GM13976 (cell line): ENCODE measurements at regions not wholly inside any gene's neighbourhood (a gene's known extent, or its start where the extent isn't known, plus 50 kb on each side); places are given as distances from the start of the nearest gene placed in this dataset.

Source experiments
- DNase-seq: peaks from one replicate; pipeline ENCODE4 v3.0.0; 2012; ENCODE audit warnings: low spot score
- in situ Hi-C: fragments of 300-500 bp; cut with MboI; formaldehyde crosslinking; loops from one replicate; pipeline ENCODE4 v1.12.0; 2022; ENCODE audit warnings: low sequenced_read_pairs, mixed read lengths, inconsistent platforms; ENCODE audit not compliant: unreplicated experiment
- TF ChIP-seq, protein P1 (sequence below): IDR thresholded peaks from 2 replicates; pipeline ENCODE4 v1.5.1; 2012; ENCODE audit warnings: borderline replicate concordance, mild to moderate bottlenecking; ENCODE audit not compliant: insufficient read depth; ENCODE audit errors: extremely low read depth, missing control alignments, control extremely low read depth

- in situ Hi-C loops = no loop called here
- DNase-seq = no peak
- TF ChIP-seq, protein P1, sequence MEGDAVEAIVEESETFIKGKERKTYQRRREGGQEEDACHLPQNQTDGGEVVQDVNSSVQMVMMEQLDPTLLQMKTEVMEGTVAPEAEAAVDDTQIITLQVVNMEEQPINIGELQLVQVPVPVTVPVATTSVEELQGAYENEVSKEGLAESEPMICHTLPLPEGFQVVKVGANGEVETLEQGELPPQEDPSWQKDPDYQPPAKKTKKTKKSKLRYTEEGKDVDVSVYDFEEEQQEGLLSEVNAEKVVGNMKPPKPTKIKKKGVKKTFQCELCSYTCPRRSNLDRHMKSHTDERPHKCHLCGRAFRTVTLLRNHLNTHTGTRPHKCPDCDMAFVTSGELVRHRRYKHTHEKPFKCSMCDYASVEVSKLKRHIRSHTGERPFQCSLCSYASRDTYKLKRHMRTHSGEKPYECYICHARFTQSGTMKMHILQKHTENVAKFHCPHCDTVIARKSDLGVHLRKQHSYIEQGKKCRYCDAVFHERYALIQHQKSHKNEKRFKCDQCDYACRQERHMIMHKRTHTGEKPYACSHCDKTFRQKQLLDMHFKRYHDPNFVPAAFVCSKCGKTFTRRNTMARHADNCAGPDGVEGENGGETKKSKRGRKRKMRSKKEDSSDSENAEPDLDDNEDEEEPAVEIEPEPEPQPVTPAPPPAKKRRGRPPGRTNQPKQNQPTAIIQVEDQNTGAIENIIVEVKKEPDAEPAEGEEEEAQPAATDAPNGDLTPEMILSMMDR = no peak
These were observed 237.7 kb upstream of the TMC3 start for GRCh38 chr15:81611679-81612078.

DNA sequence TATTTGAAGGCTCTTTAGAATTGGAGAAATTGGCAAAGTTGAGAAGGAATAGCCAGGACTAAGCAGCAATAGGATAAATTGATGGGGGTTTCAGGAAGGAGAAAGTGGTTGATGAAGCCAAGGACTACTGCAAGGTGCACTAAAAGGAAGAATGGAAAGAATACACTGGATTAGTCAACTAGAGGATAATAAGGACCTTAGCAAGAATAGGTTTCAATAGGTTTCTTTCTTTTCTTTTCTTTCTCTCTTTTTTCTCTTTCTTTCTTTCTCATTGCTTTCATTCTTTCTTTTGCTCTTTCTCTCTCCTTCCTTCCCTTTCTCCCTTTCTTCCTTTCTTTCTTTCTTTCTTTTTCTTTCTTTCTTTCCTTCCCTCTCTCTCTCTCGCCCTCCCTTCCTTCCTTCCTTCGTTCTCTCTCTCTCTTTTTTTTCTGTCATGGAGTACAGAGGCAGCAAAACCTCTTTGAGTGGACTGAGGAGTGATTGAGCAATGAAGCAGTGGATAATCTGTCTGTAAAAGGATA, 234.4 kb upstream of the TMC3 start:
- TF ChIP-seq, protein P1 = no peak
- in situ Hi-C loops = no loop called here

DNA sequence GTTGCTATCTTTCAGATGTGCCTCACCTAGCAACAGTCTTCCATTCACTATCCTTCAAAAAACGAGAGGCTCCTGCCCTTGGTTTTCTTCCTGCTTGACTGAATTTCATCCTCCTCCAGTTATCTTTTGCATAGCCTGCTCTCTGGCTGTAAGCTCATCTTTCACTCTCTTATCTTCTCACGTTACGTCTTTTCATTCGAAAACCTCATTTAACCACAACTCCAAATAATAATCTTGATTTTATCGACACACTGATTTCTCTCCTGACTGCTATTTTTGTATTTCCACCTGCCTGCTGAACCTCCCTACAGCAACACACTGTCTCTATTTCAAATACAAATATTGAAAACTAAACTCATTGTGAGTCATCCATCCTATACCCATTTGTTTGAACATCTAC, 230.7 kb upstream of the TMC3 start:
- in situ Hi-C loops = no loop called here
- TF ChIP-seq, protein P1 = no peak
- DNase-seq = no peak

More for the DNA sequence above, 234.4 kb upstream of the TMC3 start:
- DNase-seq = no peak

DNA sequence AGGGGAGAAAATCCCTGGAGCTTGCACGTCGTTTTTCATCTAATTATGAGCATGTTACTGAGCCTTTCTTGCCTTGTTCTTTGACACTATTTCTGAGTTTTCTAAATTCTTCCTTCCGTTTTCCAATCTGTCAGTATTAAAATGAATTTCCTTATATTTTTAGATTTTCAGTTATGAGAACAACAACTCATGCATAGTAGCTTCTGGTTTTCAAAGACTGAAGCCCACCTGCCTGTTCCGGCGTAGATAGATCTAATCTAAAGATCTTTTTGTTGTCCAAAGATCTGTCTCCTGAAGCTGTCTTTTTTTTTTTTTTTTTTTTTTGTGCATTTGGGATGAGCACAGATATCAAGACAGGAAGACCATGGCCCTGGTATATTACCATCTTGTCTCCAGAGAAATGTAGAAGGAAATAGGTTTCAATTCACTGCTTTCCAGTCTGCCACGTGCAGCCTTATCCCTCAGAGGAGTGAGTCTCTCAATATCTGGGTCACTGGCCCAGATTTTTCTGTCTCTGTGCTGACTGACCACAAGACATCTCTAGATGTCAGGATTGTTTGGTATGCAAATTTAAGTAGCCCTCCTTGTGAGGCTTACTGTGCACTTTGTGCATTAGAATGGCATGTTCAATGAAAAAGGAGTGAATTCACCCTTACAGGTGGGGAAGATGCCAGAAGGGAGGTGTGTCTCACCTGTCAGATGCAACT, 222.3 kb upstream of the TMC3 start:
- in situ Hi-C loops = no loop called here
- TF ChIP-seq, protein P1 = no peak
- DNase-seq = no peak

DNA sequence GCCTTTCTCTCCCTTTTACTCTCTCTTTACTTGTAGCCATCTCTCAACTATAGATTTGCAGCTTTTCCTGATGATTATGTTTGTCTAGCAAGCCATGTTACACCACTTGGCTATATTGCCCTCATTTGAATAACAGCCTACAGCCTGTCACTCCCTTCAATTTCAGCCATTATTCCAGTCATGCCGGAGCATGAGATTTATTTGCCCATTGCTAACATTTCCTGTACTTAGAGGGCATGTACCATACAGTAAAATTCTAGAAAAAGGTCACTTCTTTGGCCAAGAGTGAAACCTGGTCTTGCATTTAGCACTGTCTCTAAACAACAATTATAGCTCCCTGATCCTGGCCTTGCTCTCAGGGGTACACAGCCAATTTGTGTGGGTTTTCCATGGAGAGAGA, 221.7 kb upstream of the TMC3 start:
- TF ChIP-seq, protein P1 = no peak
- in situ Hi-C loops = no loop called here
- DNase-seq = no peak

- no peak for DNase-seq
- TF ChIP-seq, protein P1 = no peak
- in situ Hi-C loops = no loop called here
These were observed 215.7 kb upstream of the TMC3 start for GRCh38 chr15:81589671-81590070.
